GM19324 (cell line): ENCODE measurements at regions not wholly inside any gene's neighbourhood (a gene's known extent, or its start where the extent isn't known, plus 50 kb on each side); places are given as distances from the start of the nearest gene placed in this dataset.

ENCODE experiments used
- ATAC-seq: cut with Tn5 transposase; IDR thresholded peaks from one replicate; pipeline ENCODE4 v1.9.1; 2021; ENCODE audit warnings: mild to moderate bottlenecking, moderate library complexity; ENCODE audit not compliant: unreplicated experiment, low FRiP score

GRCh38 chr5:74059706-74060105 is 433.7 kb downstream of the ARHGEF28 start:
- ATAC-seq: no peak

DNA sequence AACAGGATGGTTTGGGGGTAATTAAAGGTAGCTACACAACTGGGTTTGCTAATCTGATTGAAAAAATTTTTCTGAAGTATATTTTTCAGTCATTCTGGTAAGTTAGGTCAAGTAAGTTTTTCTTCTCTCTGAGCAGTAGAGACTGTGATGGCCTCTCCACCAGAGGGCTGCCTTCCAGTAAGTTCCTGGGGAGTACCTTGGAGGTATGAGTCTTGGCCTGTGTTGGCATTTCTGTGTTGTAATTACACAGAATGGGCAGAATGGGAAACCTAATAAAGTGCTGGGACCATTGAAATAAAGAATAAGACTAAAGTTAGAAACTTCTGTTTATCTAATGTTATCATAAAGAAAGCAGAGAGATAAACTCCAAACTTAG is 430.8 kb downstream of the ARHGEF28 start:
- no peak for ATAC-seq

DNA sequence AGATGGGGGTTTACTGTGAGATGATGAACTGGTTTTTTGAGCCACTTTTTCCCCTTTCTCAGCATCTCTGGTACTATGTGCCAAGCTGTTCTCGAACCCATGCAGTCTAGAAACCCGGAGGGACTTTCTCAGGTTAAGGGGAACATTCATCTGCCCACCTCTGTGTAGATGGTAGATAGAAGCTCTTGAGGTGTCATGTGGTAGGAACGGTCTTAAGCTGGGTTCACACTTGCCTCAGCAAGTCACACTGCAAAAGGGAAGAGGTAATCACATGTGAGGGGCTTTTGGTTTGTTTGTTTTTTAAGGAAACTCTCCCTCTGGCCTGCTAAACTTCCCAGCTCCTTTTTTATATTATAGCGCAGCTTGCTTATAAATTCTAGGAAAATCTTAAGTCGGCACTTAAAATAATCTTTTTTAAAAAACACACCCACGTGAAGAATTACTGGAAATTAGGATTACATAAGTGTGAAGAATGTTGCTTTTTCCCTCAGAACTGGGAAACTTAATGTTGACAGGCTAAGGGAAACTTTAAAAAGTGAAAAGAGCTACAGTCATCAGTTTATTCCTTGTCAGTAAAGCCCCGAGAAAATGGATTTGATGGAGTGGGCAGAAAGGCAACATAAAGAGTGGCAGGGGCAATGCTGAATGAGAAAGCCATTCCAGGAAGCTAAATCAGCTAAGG is 430.3 kb downstream of the ARHGEF28 start:
- no peak for ATAC-seq

GRCh38 chr5:74055486-74056106 is 429.6 kb downstream of the ARHGEF28 start:
- ATAC-seq: no peak

- no peak for ATAC-seq
Observed at GRCh38 chr5:74054641-74055421, 428.8 kb downstream of the ARHGEF28 start.

GRCh38 chr5:74054139-74054538 is 428.1 kb downstream of the ARHGEF28 start:
- ATAC-seq: no peak

DNA sequence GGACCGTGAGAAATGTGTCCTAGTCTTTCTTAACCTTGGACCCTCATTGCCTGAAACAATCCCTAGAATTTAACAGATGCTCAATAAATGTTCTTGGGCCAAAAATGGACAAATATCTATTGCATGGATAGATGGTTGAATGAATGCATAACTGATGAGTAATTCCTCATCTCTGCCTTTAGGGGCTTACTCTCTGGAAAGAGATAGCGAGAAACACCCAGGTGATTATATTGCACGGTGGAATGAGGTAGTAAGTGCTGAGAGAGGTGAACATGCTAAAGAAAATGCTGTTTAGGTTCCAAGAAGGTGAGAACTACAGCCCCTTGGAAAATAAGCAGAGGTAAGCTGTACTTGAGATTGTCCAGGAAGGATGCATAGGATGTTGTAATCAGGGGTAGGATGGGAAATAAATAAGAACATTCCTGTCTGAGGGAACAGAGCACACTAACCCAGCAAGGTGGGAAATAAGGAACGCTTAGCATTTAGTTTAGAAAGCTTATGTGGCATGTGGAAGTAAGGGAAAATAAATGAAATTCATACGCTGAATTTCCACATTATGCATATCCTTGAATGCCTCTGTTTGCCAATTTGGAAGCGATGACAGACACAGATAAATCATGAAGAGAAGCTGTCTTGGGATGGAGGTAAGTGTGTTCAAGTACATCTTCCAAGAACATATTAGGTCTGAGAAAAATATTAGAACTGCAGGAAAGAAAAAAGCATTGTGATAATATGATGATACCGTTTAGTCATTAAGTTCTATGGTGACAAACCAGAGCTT is 426.6 kb downstream of the ARHGEF28 start:
- no peak for ATAC-seq

- ATAC-seq: no peak
Observed at GRCh38 chr5:74051076-74051475, 425.1 kb downstream of the ARHGEF28 start.

- no peak for ATAC-seq
Observed at GRCh38 chr5:74044936-74045335, 418.9 kb downstream of the ARHGEF28 start.

GRCh38 chr5:74042959-74043358 is 417.0 kb downstream of the ARHGEF28 start:
- no peak for ATAC-seq

DNA sequence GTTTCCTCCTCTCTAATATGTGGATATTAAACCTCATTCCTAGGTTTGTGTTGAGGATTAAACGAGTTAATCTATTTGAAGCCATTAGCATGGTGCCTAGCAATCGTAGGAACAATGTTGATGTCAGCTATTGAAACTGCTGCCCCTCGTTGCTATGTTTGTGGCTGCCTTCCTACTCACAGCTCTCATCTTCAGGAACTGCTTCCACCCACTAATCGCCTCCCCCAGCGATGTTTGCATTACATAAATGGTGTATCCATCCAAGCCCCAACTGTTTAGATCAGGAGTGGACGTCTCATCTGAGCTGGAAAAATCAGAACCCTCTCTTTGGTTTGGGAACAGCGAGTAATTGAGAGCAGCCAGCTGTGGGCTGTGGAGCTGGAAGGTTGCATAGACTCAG is 416.6 kb downstream of the ARHGEF28 start:
- ATAC-seq: no peak

DNA sequence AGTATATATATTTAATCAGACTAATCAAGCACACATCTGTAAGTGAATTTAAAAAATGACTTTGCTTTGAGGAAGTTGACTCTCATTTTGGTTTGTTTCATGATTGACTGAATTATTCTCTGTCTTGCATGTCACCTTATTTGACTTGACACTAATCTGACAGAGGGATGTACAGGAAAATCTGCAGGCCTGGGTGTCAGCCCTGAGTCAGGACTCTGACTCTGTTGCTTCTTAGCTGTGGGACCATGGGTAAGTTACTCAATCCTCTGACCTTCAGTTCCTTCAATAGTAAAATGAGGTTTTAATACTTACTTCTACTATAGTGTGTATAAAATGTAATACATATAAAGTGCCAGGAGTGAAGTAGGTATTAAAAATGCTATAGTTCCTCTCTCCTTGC is 415.9 kb downstream of the ARHGEF28 start:
- no peak for ATAC-seq

- no peak for ATAC-seq
Observed at GRCh38 chr5:74040811-74041491, 415.0 kb downstream of the ARHGEF28 start.

DNA sequence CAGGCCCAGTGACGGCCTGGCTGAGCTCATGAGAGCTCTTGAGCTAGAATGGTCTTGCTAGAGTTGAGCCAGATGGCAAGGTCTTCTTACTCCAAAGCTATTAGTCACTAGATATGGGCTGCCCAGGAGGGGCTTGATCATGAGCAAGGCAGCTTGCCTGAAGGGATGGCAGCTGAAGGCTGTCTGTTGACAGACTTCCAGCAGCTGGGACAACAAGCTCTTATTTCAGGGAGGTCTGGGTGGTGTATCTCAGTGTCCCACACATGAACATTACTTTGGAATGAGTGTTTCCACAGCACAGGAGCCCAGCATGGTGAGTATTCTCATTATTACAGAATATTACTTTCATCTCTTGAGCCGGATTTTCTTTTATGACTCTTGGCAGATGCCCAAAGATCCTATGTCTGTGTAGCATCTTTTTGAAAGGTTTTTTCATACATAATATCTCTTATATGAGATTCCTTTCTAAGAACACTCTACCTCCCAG is 414.1 kb downstream of the ARHGEF28 start:
- no peak for ATAC-seq

DNA sequence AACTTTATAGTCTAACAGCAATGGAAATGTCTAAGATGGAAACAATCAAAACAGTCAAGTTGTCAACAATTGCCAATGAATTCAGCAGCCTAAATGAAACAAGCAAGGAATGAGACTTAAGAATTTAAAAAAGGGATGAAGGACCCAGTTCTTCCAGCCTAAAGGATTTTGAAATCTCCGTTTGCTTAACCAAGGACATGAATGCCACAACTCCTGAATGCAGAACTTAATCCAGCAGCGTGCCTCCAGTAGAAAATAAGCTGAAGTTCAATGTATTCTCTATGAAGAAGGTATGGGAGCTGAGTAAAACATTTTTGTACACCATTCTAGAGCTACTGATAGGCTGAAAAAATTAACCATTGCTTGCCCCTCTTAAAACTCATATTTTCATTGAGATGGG is 411.3 kb downstream of the ARHGEF28 start:
- ATAC-seq: no peak

GRCh38 chr5:74035521-74035937 is 409.5 kb downstream of the ARHGEF28 start:
- ATAC-seq: no peak

GRCh38 chr5:74034733-74035132 is 408.7 kb downstream of the ARHGEF28 start:
- ATAC-seq: no peak

DNA sequence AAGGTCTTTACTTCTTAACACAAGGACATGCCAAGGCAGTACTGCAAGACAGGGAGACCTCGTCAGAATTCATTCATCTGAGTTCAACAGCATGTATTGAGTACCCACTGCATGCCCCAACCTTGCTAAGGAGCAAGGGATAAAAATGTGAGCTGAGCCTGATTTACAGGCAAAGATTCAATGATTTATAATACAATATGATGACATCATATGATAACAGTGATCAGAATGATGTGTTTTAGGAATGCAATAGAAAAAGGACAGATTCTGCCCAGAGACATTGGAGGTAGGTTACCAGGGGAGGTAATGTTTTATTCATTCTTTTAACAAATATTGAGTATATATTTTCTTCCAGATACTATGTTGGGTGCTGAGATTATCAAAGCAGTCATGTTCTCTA is 406.6 kb downstream of the ARHGEF28 start:
- no peak for ATAC-seq

DNA sequence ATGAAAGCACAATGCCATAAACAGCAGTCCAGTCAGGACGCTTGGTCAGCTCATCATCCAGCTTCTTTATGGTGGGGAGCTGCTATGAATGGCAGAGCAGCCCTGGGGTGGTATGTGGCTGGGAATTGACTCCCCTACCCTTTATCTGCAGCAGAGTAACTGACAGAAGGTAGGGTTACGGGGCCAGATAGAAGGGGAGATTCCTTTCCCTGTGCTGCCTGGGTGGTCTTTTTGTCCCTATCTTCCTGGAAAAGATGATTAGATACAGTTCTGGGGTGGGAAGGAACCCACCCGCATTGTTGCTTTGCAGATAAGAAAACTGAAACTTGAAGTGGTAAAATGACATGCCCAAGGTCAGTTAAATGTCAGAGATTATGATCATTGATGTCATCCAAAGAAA is 405.5 kb downstream of the ARHGEF28 start:
- ATAC-seq: no peak

DNA sequence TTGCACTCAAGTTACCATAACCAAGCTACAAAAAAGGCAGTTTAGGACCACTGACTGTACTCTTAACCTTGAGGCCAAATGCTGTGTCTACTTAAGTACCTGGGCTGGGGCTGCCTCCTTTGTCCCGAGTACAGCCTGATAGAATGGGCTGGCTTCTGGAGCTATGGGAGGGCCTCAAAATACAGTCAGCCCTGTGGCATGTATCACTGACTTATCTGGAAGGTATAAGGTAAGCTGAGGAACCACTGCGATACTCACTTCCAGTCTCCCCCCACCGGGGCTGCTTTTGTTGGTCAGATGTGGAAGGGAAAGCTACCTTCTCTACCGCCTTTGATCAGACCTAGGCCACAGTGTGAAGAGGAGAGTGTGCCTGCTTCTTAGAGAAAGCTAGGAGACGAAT is 404.8 kb downstream of the ARHGEF28 start:
- ATAC-seq: no peak
